Suppressor macrophage (primary cell): ENCODE measurements at regions not wholly inside any gene's neighbourhood (a gene's known extent, or its start where the extent isn't known, plus 50 kb on each side); places are given as distances from the start of the nearest gene placed in this dataset.

ENCODE experiments used
- DNase-seq, 4 experiments: peaks; one replicate each; pipeline ENCODE4 v3.0.0-alpha.2; 2020 to 2022

DNA sequence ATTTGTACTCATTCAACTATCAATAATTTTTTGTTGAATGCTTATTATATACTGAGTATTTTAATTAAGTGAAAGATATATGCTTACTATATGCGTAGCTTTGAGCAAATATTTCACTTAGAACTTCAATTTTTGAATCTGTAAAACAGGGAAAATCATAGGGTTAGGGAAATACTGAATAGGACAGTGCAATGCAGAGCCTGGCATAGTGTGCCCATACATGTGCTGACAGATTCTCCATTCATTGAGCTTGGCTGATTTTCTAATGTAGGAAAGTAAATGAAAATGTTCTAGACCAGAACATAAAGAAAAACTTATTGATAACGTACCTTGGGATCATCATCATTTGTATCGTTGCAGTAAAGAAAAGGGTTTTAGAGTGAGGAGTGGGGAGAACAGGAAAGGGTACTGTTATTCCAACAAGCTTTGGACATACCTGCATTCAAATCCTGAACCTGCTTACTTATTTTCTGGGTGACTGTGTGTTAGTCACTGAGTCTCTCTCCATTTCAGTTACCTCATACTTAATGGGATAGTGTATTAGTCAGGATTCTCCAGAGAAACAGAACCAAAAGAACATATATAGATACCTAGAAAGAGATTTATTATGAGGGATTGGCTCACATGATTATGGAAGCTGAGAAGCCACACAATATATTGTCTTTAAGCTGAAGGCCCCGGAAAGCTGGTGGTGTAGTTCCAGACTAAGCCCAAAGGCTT is 436.4 kb downstream of the ADAMTS20 start:
- DNase-seq, result no peak

DNA sequence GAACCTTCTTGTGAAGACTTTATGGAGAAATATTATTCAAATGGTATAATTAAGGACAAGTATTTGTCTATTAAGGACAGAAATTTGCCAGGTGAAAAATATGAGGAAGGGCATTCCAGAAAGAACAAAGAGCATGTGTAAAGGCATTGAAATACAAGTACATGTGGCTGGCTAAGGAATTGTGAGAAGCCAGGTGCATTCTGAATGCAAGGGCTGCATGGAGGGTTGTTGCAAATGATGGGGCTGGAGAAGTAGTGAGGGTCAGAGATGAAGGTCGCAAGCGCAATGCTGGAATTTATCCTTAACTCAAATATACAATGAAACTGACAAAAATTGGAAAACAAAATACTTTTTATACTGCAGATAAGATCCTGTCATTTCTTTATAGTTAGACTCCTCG is 437.7 kb downstream of the ADAMTS20 start:
- DNase-seq, result no peak

DNA sequence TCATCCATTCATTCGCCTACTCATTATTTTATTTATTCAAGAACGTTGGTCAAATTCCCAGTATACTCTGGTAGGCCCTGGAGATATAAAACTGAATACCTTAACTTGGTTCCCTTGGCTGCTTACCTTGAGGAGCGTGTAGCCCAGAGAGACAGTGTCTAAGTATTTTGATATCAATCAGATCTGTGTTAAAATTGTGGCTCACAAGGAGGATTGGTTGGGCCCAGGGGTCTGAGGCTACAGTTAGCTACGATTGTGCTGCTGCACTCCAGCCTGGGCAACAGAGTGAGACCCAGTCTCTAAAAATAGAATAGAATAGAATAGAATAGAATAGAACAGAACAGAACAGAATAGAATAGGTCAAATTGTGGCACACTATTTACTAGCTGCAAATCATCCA is 438.4 kb downstream of the ADAMTS20 start:
- no peak for DNase-seq

- no peak for DNase-seq
Observed at GRCh38 chr12:43113135-43113534, 438.9 kb downstream of the ADAMTS20 start.

DNA sequence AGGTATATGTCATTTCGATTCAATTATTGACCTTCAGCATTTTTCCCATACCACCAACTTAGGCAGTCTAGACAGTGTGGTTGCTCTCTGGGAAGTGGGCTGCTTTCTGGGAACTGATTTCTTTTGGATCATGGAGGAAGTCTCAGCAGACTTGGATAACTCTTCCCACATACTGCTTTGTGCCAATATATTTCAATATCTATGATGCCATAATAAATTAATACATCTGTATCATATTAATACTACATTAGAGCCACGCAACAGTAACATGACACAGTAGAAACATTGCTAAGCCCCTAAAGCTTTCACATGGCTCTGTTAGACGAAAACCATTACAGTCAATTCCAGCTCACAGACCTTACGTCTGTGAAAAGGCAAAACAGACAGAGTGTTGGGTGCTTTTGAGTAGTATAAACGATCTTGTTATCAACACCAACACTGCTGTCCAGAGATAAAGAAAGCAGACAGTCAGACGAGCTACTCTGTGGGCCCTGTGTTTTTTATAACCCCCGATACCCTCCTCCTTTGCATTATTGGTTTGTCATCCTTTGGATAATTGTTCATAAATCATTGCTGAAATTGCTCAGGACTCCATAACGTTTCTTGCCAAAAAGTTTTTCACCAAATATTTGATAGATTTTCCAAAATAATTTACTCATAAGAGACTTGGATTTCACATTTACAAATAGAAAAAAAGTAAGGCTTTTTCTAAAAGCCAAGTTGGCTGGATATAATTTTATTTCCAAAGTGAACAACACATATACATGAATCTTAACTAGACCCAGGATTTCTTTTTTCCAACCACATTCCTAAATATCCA is 439.7 kb downstream of the ADAMTS20 start:
- DNase-seq, result no peak

- no peak for DNase-seq
Observed at GRCh38 chr12:43111608-43112007, 440.4 kb downstream of the ADAMTS20 start.

DNA sequence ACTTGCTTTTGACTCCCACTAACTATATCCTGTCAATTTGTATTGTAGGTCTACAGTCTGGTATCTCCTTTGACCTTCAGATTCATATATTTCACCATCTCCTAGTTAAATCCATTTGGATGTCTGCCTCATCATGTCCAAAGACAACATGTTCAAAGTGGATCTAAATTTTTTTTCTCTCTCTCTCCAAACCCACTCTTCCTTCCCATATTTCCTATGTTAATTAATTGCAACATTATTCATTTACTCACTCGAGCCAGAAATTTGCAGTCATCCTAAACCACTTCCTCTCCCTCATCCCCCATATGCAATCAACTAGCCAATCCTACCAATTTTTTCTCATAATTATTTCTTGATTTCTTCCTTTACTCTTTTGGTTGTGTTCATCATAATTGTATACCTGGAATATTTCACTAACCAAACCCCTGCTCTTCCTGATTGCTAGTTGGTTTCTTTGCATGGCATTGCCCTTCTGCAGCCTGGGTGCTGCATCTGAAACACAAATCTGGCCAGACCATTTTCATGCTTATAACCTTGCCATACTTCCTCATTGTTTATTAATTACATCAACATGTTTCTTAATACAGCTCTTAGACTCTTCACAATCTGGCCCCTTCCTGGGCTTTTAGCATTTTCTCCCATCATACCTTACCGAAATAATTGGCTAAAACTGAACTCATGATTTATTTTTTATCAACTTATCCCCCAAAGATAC is 442.2 kb downstream of the ADAMTS20 start:
- DNase-seq, result no peak

- no peak for DNase-seq
Observed at GRCh38 chr12:43108656-43109055, 443.3 kb downstream of the ADAMTS20 start.

DNA sequence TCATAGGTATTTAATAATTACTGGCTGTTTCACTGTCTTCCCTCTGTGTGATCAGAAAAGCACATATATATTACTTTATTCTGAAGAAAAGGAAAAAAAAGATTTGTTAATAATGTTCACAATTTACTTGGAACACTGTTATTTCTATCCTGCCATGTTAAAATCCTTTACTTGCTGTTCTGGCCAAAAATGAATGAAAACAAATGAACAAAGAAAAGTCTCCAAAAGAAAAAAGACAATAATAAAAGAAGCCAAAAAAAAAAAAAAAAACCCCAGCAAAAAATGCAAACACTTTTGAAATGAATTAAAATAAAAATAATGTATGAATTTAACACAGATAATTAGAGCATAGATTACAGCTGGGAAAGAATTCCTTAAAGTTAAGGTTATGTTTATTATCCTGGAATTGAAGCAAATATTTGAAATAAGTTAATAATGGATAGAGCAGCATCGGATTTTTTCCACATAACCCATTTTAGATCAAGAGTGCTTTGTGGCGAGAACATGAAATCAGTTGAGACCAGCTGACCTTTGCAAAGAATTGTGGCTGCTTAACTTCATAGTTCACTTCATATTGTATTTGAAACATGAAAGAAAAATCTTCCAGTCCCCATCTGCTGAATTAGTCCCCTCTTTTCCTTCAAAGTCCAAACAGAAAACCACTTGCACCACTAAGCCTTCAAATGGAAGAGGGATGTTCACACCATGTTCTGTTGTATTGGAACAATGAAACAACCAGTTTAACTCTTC is 444.8 kb downstream of the ADAMTS20 start:
- DNase-seq, result no peak

- no peak for DNase-seq
Observed at GRCh38 chr12:43106355-43106754, 445.6 kb downstream of the ADAMTS20 start.

- no peak for DNase-seq
Observed at GRCh38 chr12:43105426-43105981, 446.5 kb downstream of the ADAMTS20 start.

DNA sequence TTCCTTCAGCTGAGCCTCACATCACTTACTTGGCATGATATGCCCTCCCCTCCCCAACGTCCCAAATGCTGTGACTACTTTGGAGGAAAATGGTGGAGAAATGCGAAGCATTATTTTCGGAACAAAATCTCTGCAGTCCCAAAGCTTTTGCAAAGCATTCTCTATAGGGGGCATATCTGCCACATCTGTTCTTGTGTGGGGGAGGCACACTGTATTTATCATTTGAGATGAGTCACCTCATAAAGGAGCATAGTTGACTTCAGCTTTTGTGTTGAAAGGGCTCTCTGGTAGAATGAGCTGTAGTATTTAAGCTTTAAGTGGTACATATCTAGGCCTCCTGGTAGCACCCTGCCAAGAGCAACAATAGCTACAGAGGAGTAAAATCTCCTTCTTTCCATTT is 447.5 kb downstream of the ADAMTS20 start:
- no peak for DNase-seq

- no peak for DNase-seq
Observed at GRCh38 chr12:43103866-43104265, 448.1 kb downstream of the ADAMTS20 start.

GRCh38 chr12:43102546-43103264 is 449.3 kb downstream of the ADAMTS20 start:
- DNase-seq, result no peak

- no peak for DNase-seq
Observed at GRCh38 chr12:43100231-43100630, 451.8 kb downstream of the ADAMTS20 start.

DNA sequence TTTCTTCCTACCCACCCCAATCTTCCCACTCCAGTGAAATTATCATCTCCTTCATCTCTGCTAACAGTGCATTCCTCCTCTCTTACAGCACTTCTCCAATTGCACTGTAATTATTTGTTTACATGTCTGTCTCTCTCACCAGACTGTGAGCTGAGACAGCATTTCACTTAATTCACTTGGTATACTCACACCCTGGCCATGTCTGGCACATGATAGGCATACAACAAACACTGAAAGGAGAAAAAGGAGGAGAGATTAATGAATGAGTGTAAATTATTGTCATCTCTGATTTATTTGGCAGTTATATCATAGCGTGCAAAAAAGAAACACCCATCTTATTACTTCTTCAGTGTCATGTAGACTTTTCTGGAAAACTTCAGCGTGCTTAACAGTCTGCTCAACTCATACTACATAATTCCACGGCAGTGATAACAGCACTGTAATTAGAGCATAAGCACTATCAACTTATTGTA is 452.3 kb downstream of the ADAMTS20 start:
- no peak for DNase-seq

DNA sequence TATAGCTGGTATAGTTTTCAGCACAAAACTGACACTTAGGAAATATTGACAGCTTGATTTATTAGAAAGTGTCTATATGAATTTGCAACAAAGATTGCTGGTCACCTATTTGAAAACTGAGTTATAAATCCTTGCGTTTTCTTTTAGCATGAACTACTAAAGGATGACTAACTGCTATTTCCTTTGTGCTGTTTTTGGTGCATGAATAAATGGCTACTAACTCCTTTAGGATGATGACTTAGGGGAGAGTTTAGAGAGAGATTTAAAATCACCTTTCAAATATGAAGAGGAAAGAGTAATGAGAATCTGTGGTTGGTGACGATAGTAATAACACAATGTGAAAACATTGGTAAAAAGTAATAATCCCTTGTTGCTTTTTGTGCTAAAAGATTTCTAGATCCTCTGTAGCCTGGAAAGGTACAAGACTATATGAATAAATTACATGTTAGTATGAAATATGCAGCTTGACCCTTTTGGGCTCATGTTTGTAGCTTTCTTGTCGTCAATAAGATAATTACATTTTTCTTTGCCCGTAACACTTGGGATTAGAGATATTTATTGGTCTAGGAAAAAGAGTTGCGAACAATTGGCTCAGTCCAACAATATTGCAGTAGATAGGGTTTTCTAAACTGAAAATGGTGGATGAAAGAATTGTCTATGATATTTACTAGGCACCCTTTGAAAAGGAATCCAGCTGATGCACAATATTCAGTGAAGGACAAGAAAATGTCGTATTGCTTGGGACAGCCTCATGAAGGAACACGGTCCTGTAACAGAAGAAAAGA is 453.0 kb downstream of the ADAMTS20 start:
- no peak for DNase-seq

DNA sequence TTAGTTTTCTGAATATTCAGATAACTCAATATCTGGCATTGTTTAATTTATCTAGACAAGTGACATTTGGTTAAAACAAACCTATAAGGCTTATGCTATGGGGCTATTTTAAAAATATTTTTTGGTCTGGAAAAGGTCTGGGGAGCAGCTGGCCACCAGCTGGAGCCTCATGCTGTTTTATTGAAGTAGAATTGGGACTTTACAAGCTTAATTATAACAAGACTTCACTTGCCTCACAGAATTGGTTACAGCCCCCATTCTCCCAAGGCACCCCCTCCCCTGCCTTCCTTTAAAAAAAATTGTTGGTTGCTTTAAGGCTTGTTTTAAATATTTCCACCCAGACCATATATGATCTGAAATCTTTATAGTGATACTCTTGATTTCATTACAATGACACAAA is 453.9 kb downstream of the ADAMTS20 start:
- no peak for DNase-seq

DNA sequence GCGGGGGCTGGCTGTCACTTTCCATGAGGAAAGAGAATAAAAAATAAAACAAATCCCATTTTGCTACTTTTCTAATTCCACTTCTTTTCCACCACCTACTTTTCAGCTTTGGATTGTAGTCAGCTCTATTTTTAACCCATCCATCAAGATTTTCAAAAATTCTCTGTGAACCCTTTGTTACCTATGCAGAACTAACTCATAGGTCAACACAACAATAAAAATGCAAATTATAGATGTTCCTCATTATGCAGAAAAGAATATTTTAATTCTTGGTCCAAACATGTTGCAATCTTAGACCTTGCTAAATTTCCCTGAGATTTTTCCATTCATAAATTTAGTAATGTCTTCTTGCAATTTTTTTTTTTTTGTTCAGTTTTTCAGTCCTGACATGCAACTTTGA is 454.5 kb downstream of the ADAMTS20 start:
- no peak for DNase-seq

DNA sequence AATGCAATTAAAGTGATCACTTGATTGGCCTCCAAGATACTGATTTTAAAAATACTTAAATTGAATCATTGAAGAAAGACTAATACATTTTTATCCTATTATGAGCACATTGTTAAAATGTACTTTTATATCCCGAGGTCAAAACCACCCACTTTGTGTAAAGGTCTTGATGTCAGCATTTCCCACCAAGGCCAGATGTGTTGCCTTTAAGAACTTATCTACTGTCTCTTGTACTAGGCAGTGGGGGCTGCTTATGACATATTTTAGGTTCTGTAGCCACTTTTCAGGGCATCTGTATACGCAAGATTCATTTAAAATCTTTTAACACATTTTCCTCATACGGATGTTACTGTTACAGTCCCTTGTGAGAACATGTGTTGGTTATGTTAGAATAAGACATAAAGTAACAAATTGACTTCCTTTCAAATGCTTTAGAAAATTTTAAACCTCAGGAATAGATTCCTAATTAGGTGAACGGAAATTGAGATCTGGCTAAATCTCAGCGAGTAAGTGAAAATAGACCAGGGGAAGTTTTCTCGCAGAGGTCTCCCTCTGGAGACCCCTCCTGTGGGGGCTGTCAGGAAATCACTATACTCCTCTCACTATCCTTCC is 456.2 kb downstream of the ADAMTS20 start:
- DNase-seq, result no peak
